Mesendoderm (in vitro differentiated cells): ENCODE measurements at regions not wholly inside any gene's neighbourhood (a gene's known extent, or its start where the extent isn't known, plus 50 kb on each side); places are given as distances from the start of the nearest gene placed in this dataset.
"Not testable (repeated sequence)": the region's sequence is repeated elsewhere in the genome, so short reads cannot be mapped to it uniquely, and the experiment has no call there.

Experiments
- DNase-seq: peaks from one replicate; pipeline ENCODE4 v3.0.0; 2013
- H2AK5ac ChIP-seq: 2 replicates; pipeline ENCODE4 v1.6.1; 2013; ENCODE audit warnings: low read length, inconsistent platforms
- H2BK120ac ChIP-seq: 2 replicates; pipeline ENCODE4 v1.6.1; 2013; ENCODE audit warnings: low read depth, mild to moderate bottlenecking, low read length, moderate library complexity, mixed read lengths
- H2BK15ac ChIP-seq: replicated peaks from 2 replicates; pipeline ENCODE4 v1.6.1; 2013; ENCODE audit warnings: low read depth, mild to moderate bottlenecking, moderate library complexity
- H2BK5ac ChIP-seq: 2 replicates; pipeline ENCODE4 v1.6.1; 2013; ENCODE audit warnings: low read length, inconsistent platforms
- H3K18ac ChIP-seq: 2 replicates; pipeline ENCODE4 v1.6.1; 2013; ENCODE audit warnings: mild to moderate bottlenecking, low read length, mixed read lengths
- H3K23ac ChIP-seq: one replicate; pipeline ENCODE4 v1.6.1; 2013; ENCODE audit warnings: low read length
- H3K27ac ChIP-seq: 2 replicates; pipeline ENCODE4 v1.5.1; 2013; ENCODE audit warnings: low read depth, mild to moderate bottlenecking, inconsistent platforms, low read length, moderate library complexity
- H3K27me3 ChIP-seq: 2 replicates; pipeline ENCODE4 v1.6.1; 2013; ENCODE audit warnings: low read length, control low read depth, mild to moderate bottlenecking, inconsistent platforms; ENCODE audit not compliant: insufficient read depth, poor library complexity
- H3K36me3 ChIP-seq: 2 replicates; pipeline ENCODE4 v1.6.1; 2013; ENCODE audit warnings: low read length, inconsistent platforms; ENCODE audit not compliant: control insufficient read depth, insufficient read depth
- H3K4ac ChIP-seq: one replicate; pipeline ENCODE4 v1.6.1; 2013; ENCODE audit warnings: low read depth, mild to moderate bottlenecking, low read length, moderate library complexity
- H3K4me1 ChIP-seq: 2 replicates; pipeline ENCODE4 v1.6.1; 2013; ENCODE audit warnings: low read depth, low read length, inconsistent platforms; ENCODE audit not compliant: control insufficient read depth
- H3K4me2 ChIP-seq: 2 replicates; pipeline ENCODE4 v1.6.1; 2013; ENCODE audit warnings: low read length
- H3K4me3 ChIP-seq: 2 replicates; pipeline ENCODE4 v1.5.1; 2013; ENCODE audit warnings: mild to moderate bottlenecking, low read length
- H3K56ac ChIP-seq: one replicate; pipeline ENCODE4 v1.6.1; 2013; ENCODE audit warnings: low read length
- H3K79me1 ChIP-seq: 2 replicates; pipeline ENCODE4 v1.6.1; 2013; ENCODE audit warnings: low read length, inconsistent platforms
- H3K79me2 ChIP-seq: 2 replicates; pipeline ENCODE4 v1.6.1; 2013; ENCODE audit warnings: mild to moderate bottlenecking, low read length; ENCODE audit not compliant: control insufficient read depth, insufficient read depth
- H3K9ac ChIP-seq: 2 replicates; pipeline ENCODE4 v1.6.1; 2013; ENCODE audit warnings: low read length, inconsistent platforms
- H4K5ac ChIP-seq: one replicate; pipeline ENCODE4 v1.6.1; 2013; ENCODE audit warnings: low read length
- H4K8ac ChIP-seq: one replicate; pipeline ENCODE4 v1.6.1; 2013; ENCODE audit warnings: low read depth, mild to moderate bottlenecking, control low read depth, low read length, moderate library complexity
- WGBS: extraction: QIAGEN DNeasy Blood & Tissue Kit; methylation state at CpG from one replicate; pipeline ENCODE4 v1.1.7; 2013; ENCODE audit warnings: low lambda C conversion rate, missing lambda C conversion rate; ENCODE audit not compliant: insufficient coverage; ENCODE audit errors: extremely low coverage; 5-methylcytosine and 5-hydroxymethylcytosine counted together

DNA sequence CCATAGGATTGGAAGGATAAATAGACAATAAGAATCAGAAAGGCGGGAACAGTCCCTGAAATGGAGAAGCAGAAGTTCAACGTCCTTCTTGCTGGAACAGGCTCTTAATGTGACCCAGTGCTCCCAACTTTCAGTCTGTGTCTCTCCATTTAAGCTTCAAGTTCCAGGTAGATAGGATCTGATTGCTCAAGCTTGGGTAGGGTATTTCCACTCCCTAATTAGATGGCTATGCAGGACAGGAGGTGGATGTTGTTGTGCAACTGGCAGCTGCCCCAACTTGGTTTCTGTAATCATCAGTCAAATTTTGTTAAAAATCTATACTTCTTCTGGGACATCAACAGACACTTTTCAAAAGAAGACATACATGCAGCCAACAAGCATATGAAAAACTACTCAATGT, 266.2 kb downstream of the C12orf75 start:
- H3K4me2 ChIP-seq = no peak overlapping the region
- no peaks in the 10 kb centered on the region for H3K27me3 ChIP-seq
- H3K18ac ChIP-seq = no peak overlapping the region
- no peak overlapping the region for H3K56ac ChIP-seq
- DNase-seq = no peak
- no peak overlapping the region for H3K9ac ChIP-seq
- no peak overlapping the region for H4K8ac ChIP-seq
- no peak overlapping the region for H2BK120ac ChIP-seq
- no peak overlapping the region for H2BK15ac ChIP-seq
- H3K36me3 ChIP-seq = no peaks in the 10 kb centered on the region
- no peak overlapping the region for H3K27ac ChIP-seq
- no peak overlapping the region for H3K23ac ChIP-seq
- no peak overlapping the region for H2AK5ac ChIP-seq
- H3K4me3 ChIP-seq = no peak overlapping the region
- H3K79me1 ChIP-seq = no peaks in the 10 kb centered on the region
- H3K4me1 ChIP-seq = no peaks in the 10 kb centered on the region
- no CpG with 5 or more reads among the region's 2 CpGs for WGBS
- no peak overlapping the region for H2BK5ac ChIP-seq
- H4K5ac ChIP-seq = no peak overlapping the region
- no peaks in the 10 kb centered on the region for H3K79me2 ChIP-seq
- no peak overlapping the region for H3K4ac ChIP-seq

GRCh38 chr12:105598031-105598430, 267.5 kb downstream of the C12orf75 start:
- H3K4me2 ChIP-seq = no peak overlapping the region
- H2AK5ac ChIP-seq = no peak overlapping the region
- no peak overlapping the region for H4K5ac ChIP-seq
- H3K18ac ChIP-seq = no peak overlapping the region
- no peak overlapping the region for H4K8ac ChIP-seq
- H3K56ac ChIP-seq = no peak overlapping the region
- H3K27ac ChIP-seq = no peak overlapping the region
- no peaks in the 10 kb centered on the region for H3K36me3 ChIP-seq
- H3K23ac ChIP-seq = no peak overlapping the region
- H2BK15ac ChIP-seq = no peak overlapping the region
- no peaks in the 10 kb centered on the region for H3K79me2 ChIP-seq
- no peak overlapping the region for H3K4me3 ChIP-seq
- no peak overlapping the region for H3K4ac ChIP-seq
- no peaks in the 10 kb centered on the region for H3K79me1 ChIP-seq
- DNase-seq = no peak
- H3K27me3 ChIP-seq = no peaks in the 10 kb centered on the region
- no peaks in the 10 kb centered on the region for H3K4me1 ChIP-seq
- no CpG with 5 or more reads among the region's 4 CpGs for WGBS
- H2BK5ac ChIP-seq = no peak overlapping the region
- H2BK120ac ChIP-seq = no peak overlapping the region
- no peak overlapping the region for H3K9ac ChIP-seq

DNA sequence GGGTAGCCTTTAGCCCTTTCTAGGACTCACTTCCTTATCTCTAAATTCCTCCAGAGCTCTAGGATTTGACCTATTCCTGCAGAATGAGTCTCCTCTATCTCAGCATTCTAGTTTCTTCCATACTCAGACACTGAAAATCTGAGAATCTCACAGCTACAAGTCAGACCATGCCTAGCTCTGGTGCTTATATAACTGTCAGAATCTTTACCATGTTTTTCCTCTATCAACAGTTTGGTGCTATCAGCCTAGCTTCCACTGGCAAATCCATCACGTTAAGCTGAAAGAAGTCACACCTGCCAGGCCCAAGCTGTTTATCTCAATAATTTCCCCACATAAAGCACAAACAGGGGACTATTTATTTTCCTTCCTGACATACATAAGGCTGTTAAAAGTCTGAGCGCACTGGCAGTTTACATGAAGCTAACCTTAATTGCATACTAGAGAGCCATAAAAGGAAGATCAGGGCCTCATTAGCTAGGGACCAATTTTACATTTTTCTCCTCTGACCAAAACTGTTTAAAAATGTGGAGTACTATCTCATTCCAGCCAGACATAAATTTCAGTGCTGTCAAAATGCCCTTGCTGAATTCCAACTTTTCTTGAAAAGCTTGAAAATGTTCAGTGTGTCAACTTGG, 270.5 kb downstream of the C12orf75 start:
- Histone ChIP-seq H2BK15ac (no peak overlapping the region), H4K8ac (no peak overlapping the region), H2BK5ac (no peak overlapping the region), H3K36me3 (no peaks in the 10 kb centered on the region), H3K27ac (no peak overlapping the region), H3K79me1 (no peaks in the 10 kb centered on the region), H3K56ac (no peak overlapping the region), H3K27me3 (no peaks in the 10 kb centered on the region), H3K4me2 (no peak overlapping the region), H3K23ac (no peak overlapping the region), H2BK120ac (no peak overlapping the region), H3K4ac (no peak overlapping the region), H3K4me1 (no peaks in the 10 kb centered on the region), H3K79me2 (no peaks in the 10 kb centered on the region), H3K9ac (no peak overlapping the region), H2AK5ac (no peak overlapping the region), H3K18ac (no peak overlapping the region), H3K4me3 (no peak overlapping the region), H4K5ac (no peak overlapping the region)
- no CpG with 5 or more reads among the region's 2 CpGs for WGBS
- DNase-seq = no peak

- not testable (repeated sequence) for H4K8ac ChIP-seq
Observed at GRCh38 chr12:105602312-105602711, 271.8 kb downstream of the C12orf75 start.

DNA sequence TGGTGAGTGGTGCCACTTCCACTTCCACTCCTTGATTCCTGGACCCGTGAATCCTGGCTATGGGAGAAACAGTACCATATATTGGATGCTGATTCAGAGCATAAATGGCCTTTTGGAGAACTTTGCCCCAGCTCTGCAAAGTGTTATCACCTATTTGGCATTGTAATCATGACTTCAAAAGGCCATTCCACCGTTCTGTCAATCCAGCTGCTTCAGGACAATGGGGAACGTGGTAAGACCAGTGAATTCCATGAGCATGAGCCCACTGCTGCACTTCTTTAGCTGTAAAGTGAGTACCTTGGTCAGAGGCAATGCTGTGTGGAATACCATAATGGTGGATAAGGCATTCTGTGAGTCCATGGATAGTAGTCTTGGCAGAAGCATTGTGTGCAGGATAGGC, 273.8 kb downstream of the C12orf75 start:
- H3K36me3 ChIP-seq, H3K9ac ChIP-seq, H2BK120ac ChIP-seq, H3K79me2 ChIP-seq, H3K4ac ChIP-seq, H2BK5ac ChIP-seq, H3K79me1 ChIP-seq, H3K4me2 ChIP-seq, H3K4me1 ChIP-seq, H2BK15ac ChIP-seq, H3K18ac ChIP-seq, H3K4me3 ChIP-seq, H4K8ac ChIP-seq, H2AK5ac ChIP-seq, DNase-seq, H3K23ac ChIP-seq, H3K27me3 ChIP-seq, H4K5ac ChIP-seq, H3K27ac ChIP-seq, H3K56ac ChIP-seq: not testable (repeated sequence)
- no CpG with 5 or more reads among the region's 3 CpGs for WGBS

More at GRCh38 chr12:105602312-105602711, 271.8 kb downstream of the C12orf75 start:
- not testable (repeated sequence) for H3K36me3 ChIP-seq, H2BK120ac ChIP-seq, H4K5ac ChIP-seq, H2BK15ac ChIP-seq, H3K4ac ChIP-seq, H3K4me2 ChIP-seq, H3K4me1 ChIP-seq, H2AK5ac ChIP-seq, H3K9ac ChIP-seq, H2BK5ac ChIP-seq, H3K4me3 ChIP-seq, H3K79me1 ChIP-seq, H3K18ac ChIP-seq, H3K79me2 ChIP-seq, H3K27ac ChIP-seq, H3K27me3 ChIP-seq, DNase-seq, H3K56ac ChIP-seq, H3K23ac ChIP-seq
- WGBS = no CpG with 5 or more reads among the region's 5 CpGs

GRCh38 chr12:105606613-105607012, 276.1 kb downstream of the C12orf75 start:
- not testable (repeated sequence) for H3K23ac ChIP-seq, H3K79me2 ChIP-seq, H3K27ac ChIP-seq

More at GRCh38 chr12:105606613-105607012, 276.1 kb downstream of the C12orf75 start:
- not testable (repeated sequence) for H3K4me1 ChIP-seq, H2BK15ac ChIP-seq, H3K9ac ChIP-seq, H2BK120ac ChIP-seq, H3K27me3 ChIP-seq, H2BK5ac ChIP-seq, H4K8ac ChIP-seq, H3K4ac ChIP-seq, H3K56ac ChIP-seq, H3K4me2 ChIP-seq, H3K36me3 ChIP-seq, H3K4me3 ChIP-seq, DNase-seq, H4K5ac ChIP-seq, H3K79me1 ChIP-seq, H2AK5ac ChIP-seq, H3K18ac ChIP-seq
- WGBS = no CpG with 5 or more reads among the region's 1 CpG
